GM23338 (cell line): ENCODE measurements at regions not wholly inside any gene's neighbourhood (a gene's known extent, or its start where the extent isn't known, plus 50 kb on each side); places are given as distances from the start of the nearest gene placed in this dataset.

Experiments used
- ATAC-seq: fragments of 200-7000 bp; cut with Tn5 transposase; 3 replicates; pipeline ENCODE4 v1.9.1; 2020
- DNase-seq: peaks from one replicate; pipeline ENCODE4 v3.0.0-alpha.2; 2015; ENCODE audit warnings: low spot score
- H2AFZ ChIP-seq: fragments of 200-600 bp; sonication (generic); 2 replicates; pipeline ENCODE4 v1.8.0; 2016; ENCODE audit warnings: antibody characterized with exemption, mild to moderate bottlenecking, moderate library complexity
- H3F3A ChIP-seq: fragments of 200-600 bp; sonication (generic); replicated peaks from 2 replicates; pipeline ENCODE4 v1.8.0; 2017; ENCODE audit warnings: antibody characterized with exemption, mixed run types, low read depth
- H3K27ac ChIP-seq: fragments of 200-600 bp; sonication (generic); 2 replicates; pipeline ENCODE4 v1.6.1; 2016; ENCODE audit warnings: low read depth
- H3K27me3 ChIP-seq: fragments of 200-600 bp; sonication (generic); 2 replicates; pipeline ENCODE4 v1.8.0; 2016; ENCODE audit warnings: mild to moderate bottlenecking, mixed run types, moderate library complexity; ENCODE audit not compliant: insufficient read depth
- H3K36me3 ChIP-seq: fragments of 200-600 bp; sonication (generic); 2 replicates; pipeline ENCODE4 v1.8.0; 2016; ENCODE audit warnings: mild to moderate bottlenecking; ENCODE audit not compliant: insufficient read depth
- H3K4me1 ChIP-seq: fragments of 200-600 bp; sonication (generic); 2 replicates; pipeline ENCODE4 v1.8.0; 2016; ENCODE audit warnings: mild to moderate bottlenecking, moderate library complexity; ENCODE audit not compliant: insufficient read depth
- H3K4me2 ChIP-seq: fragments of 200-600 bp; sonication (generic); 2 replicates; pipeline ENCODE4 v1.7.1; 2017; ENCODE audit warnings: mixed run types
- H3K4me3 ChIP-seq: fragments of 200-600 bp; sonication (generic); 2 replicates; pipeline ENCODE4 v1.6.1; 2016; ENCODE audit warnings: mixed run types
- H3K79me2 ChIP-seq: fragments of 200-600 bp; sonication (generic); replicated peaks from 2 replicates; pipeline ENCODE4 v1.8.0; 2017; ENCODE audit warnings: mild to moderate bottlenecking; ENCODE audit not compliant: insufficient read depth
- H3K9me2 ChIP-seq: fragments of 200-600 bp; sonication (generic); 2 replicates; pipeline ENCODE4 v1.8.0; 2017; ENCODE audit not compliant: insufficient read depth
- H4K20me1 ChIP-seq: fragments of 200-600 bp; sonication (generic); replicated peaks from 2 replicates; pipeline ENCODE4 v1.8.0; 2017; ENCODE audit warnings: mild to moderate bottlenecking; ENCODE audit not compliant: insufficient read depth
- H3K27ac Mint-ChIP-seq: 2 replicates; pipeline ENCODE4 v1.8.0; 2020; ENCODE audit warnings: inconsistent platforms, mild to moderate bottlenecking, moderate library complexity, mixed read lengths
- H3K27me3 Mint-ChIP-seq: 3 replicates; pipeline ENCODE4 v1.8.0; 2022; ENCODE audit warnings: low read depth, mild to moderate bottlenecking, moderate library complexity, mixed read lengths, inconsistent platforms; ENCODE audit not compliant: insufficient read depth, poor library complexity
- H3K36me3 Mint-ChIP-seq: 3 replicates; pipeline ENCODE4 v1.8.0; 2021; ENCODE audit warnings: low read depth, mild to moderate bottlenecking, inconsistent platforms, moderate library complexity, mixed read lengths
- H3K4me1 Mint-ChIP-seq: 3 replicates; pipeline ENCODE4 v1.8.0; 2020; ENCODE audit warnings: mild to moderate bottlenecking, inconsistent platforms, mixed read lengths
- H3K4me3 Mint-ChIP-seq: 3 replicates; pipeline ENCODE4 v1.8.0; 2021; ENCODE audit warnings: moderate library complexity, mild to moderate bottlenecking, inconsistent platforms, mixed read lengths
- H3K9me3 Mint-ChIP-seq: 3 replicates; pipeline ENCODE4 v1.8.0; 2020; ENCODE audit warnings: moderate library complexity, mild to moderate bottlenecking, inconsistent platforms, mixed read lengths
- CREB1 ChIP-seq: fragments of 250-450 bp; sonication (Bioruptor Pico); IDR thresholded peaks from 2 replicates; pipeline ENCODE4 v1.5.0; 2020; ENCODE audit warnings: low read depth, mild to moderate bottlenecking, moderate library complexity
- CTCF ChIP-seq, 2 experiments: fragments of 200-600 bp in 1 of 2; sonication (generic) in 1 of 2; conservative IDR thresholded peaks; 2 replicates each; pipeline versions ENCODE4 v1.5.1 to v1.6.1; 2016 to 2017; ENCODE audit warnings: antibody characterized with exemption in 2 of 2, low read depth in 2 of 2, mild to moderate bottlenecking in 2 of 2, moderate library complexity in 1 of 2
- ETS1 ChIP-seq: IDR thresholded peaks from 2 replicates; pipeline ENCODE4 v1.6.1; 2016; ENCODE audit warnings: antibody characterized with exemption
- EZH2 ChIP-seq: fragments of 200-600 bp; sonication (generic); IDR thresholded peaks from one replicate; pipeline ENCODE4 v1.8.0; 2017; ENCODE audit warnings: antibody characterized with exemption, mild to moderate bottlenecking, low read depth; ENCODE audit not compliant: unreplicated experiment
- EZH2phosphoT487 ChIP-seq: fragments of 200-600 bp; sonication (generic); IDR thresholded peaks from one replicate; pipeline ENCODE4 v1.8.1; 2018; ENCODE audit warnings: antibody characterized with exemption; ENCODE audit not compliant: unreplicated experiment
- JUNB ChIP-seq: IDR thresholded peaks from one replicate; pipeline ENCODE4 v1.6.1; 2016; ENCODE audit warnings: antibody characterized with exemption; ENCODE audit not compliant: unreplicated experiment
- NANOG ChIP-seq: IDR thresholded peaks from 2 replicates; pipeline ENCODE4 v1.6.1; 2016; ENCODE audit warnings: antibody characterized with exemption, borderline replicate concordance
- POLR2AphosphoS5 ChIP-seq: IDR thresholded peaks from 2 replicates; pipeline ENCODE4 v1.6.1; 2016; ENCODE audit warnings: antibody characterized with exemption, low read depth
- STAT1 ChIP-seq: IDR thresholded peaks from one replicate; pipeline ENCODE4 v1.6.1; 2016; ENCODE audit warnings: antibody characterized with exemption; ENCODE audit not compliant: unreplicated experiment
- ZNF114 ChIP-seq: fragments of 250-450 bp; sonication (Bioruptor Pico); IDR thresholded peaks from 2 replicates; pipeline ENCODE4 v1.5.0; 2020; ENCODE audit warnings: mild to moderate bottlenecking, moderate library complexity
- ZNF331 ChIP-seq: fragments of 250-450 bp; sonication (Bioruptor Pico); IDR thresholded peaks from 2 replicates; pipeline ENCODE4 v1.5.0; 2020; ENCODE audit warnings: low read depth, mild to moderate bottlenecking, moderate library complexity

- H3K27me3 Mint-ChIP-seq, result no peaks in the 10 kb centered on the region
- no peak overlapping the region for H2AFZ ChIP-seq
- H3K36me3 ChIP-seq, result no peaks in the 10 kb centered on the region
- no peaks in the 10 kb centered on the region for H3F3A ChIP-seq
- no peak overlapping the region for H3K27ac Mint-ChIP-seq
- no peak overlapping the region for H3K4me3 Mint-ChIP-seq
- H3K9me3 Mint-ChIP-seq, result peaks cover 2% of the 10 kb centered on the region; the same call in 1 of the 3 replicates
- no peaks in the 10 kb centered on the region; the same call in 1 of the 3 replicates for H3K36me3 Mint-ChIP-seq
- H3K27me3 ChIP-seq, result no peaks in the 10 kb centered on the region
- DNase-seq (no peak), ATAC-seq (no peak)
- no peaks in the 10 kb centered on the region for H4K20me1 ChIP-seq
- H3K27ac ChIP-seq, result no peak overlapping the region
- peaks cover 6% of the 10 kb centered on the region; the same call in 2 of the 3 replicates for H3K4me1 Mint-ChIP-seq
- H3K4me2 ChIP-seq, result no peak overlapping the region
- TF ChIP-seq CREB1 (CRISPR knock-in tag) (no peak), POLR2AphosphoS5 (no peak), JUNB (no peak), CTCF (conservative IDR thresholded peaks at IDR 0.05; ENCODE audit: low read depth in 2 of 2) (no peak), ETS1 (no peak), ZNF331 (CRISPR knock-in tag) (no peak), EZH2phosphoT487 (no peak)
- H3K9me2 ChIP-seq, result no peaks in the 10 kb centered on the region; the same call in 1 of the 2 replicates
- no peak overlapping the region for H3K4me3 ChIP-seq
- H3K79me2 ChIP-seq, result no peaks in the 10 kb centered on the region
- H3K4me1 ChIP-seq, result no peaks in the 10 kb centered on the region
Measured at GRCh38 chr4:177569434-177569833, 127.2 kb upstream of the AGA start.

GRCh38 chr4:177573507-177573906 lies 131.3 kb upstream of the AGA start:
- Histone ChIP-seq H2AFZ (no peak overlapping the region), H3K27me3 (no peaks in the 10 kb centered on the region), H3K9me2 (no peaks in the 10 kb centered on the region), H3K27ac (no peak overlapping the region), H3K4me1 (no peaks in the 10 kb centered on the region), H3K4me2 (no peak overlapping the region), H3F3A (no peaks in the 10 kb centered on the region), H3K36me3 (no peaks in the 10 kb centered on the region), H3K4me3 (no peak overlapping the region), H3K79me2 (no peaks in the 10 kb centered on the region), H4K20me1 (no peaks in the 10 kb centered on the region)
- ATAC-seq (no peak), DNase-seq (no peak)
- no peak overlapping the region for H3K4me3 Mint-ChIP-seq
- H3K4me1 Mint-ChIP-seq, result peaks cover 11% of the 10 kb centered on the region; the same call in 2 of the 3 replicates
- H3K9me3 Mint-ChIP-seq, result peaks cover 2% of the 10 kb centered on the region; the same call in 1 of the 3 replicates
- no peaks in the 10 kb centered on the region for H3K27me3 Mint-ChIP-seq
- no peaks in the 10 kb centered on the region for H3K36me3 Mint-ChIP-seq
- H3K27ac Mint-ChIP-seq, result no peak overlapping the region; the same call in 1 of the 2 replicates
- TF ChIP-seq EZH2phosphoT487 (no peak), ZNF331 (CRISPR knock-in tag) (no peak), EZH2 (no peak), STAT1 (no peak), CTCF (conservative IDR thresholded peaks at IDR 0.05; ENCODE audit: low read depth in 2 of 2) (no peak), CREB1 (CRISPR knock-in tag) (no peak), ETS1 (no peak), NANOG (no peak), ZNF114 (CRISPR knock-in tag) (no peak)
